ENCODE measurements at regions not wholly inside any gene's neighbourhood (a gene's known extent, or its start where the extent isn't known, plus 50 kb on each side); places are given as distances from the start of the nearest gene placed in this dataset.
"Not testable (repeated sequence)": the region's sequence is repeated elsewhere in the genome, so short reads cannot be mapped to it uniquely, and the experiment has no call there.

- no peak for DNase-seq
Observed at GRCh38 chr15:96472681-96473080, 142.2 kb downstream of the NR2F2 start.

GRCh38 chr15:96473556-96473955 lies 143.1 kb downstream of the NR2F2 start:
- DNase-seq, result no peak

- no peak for DNase-seq
Observed at GRCh38 chr15:96474231-96474664, 143.7 kb downstream of the NR2F2 start.

GRCh38 chr15:96477227-96477626 lies 146.7 kb downstream of the NR2F2 start:
- DNase-seq, result no peak

GRCh38 chr15:96484412-96484811 lies 153.9 kb downstream of the NR2F2 start:
- DNase-seq, result not testable (repeated sequence)

- DNase-seq, result no peak
Observed at GRCh38 chr15:96484830-96485229, 154.3 kb downstream of the NR2F2 start.

- no peak for DNase-seq
Observed at GRCh38 chr15:96487245-96487644, 156.7 kb downstream of the NR2F2 start.

- not testable (repeated sequence) for DNase-seq
Observed at GRCh38 chr15:96491066-96491699, 160.7 kb downstream of the NR2F2 start.

GRCh38 chr15:96491700-96492644 lies 161.5 kb downstream of the NR2F2 start:
- not testable (repeated sequence) for DNase-seq

- DNase-seq, result no peak
Observed at GRCh38 chr15:96494505-96494904, 164.0 kb downstream of the NR2F2 start.

GRCh38 chr15:96495386-96495785 lies 164.9 kb downstream of the NR2F2 start:
- DNase-seq, result no peak

- DNase-seq, result no peak
Observed at GRCh38 chr15:96497951-96498350, 167.5 kb downstream of the NR2F2 start.

- no peak for DNase-seq
Observed at GRCh38 chr15:96500508-96500907, 170.0 kb downstream of the NR2F2 start.

- DNase-seq, result no peak
Observed at GRCh38 chr15:96501362-96501761, 170.9 kb downstream of the NR2F2 start.

GRCh38 chr15:96502196-96502595 lies 171.7 kb downstream of the NR2F2 start:
- no peak for DNase-seq

- DNase-seq, result no peak
Observed at GRCh38 chr15:96503276-96503675, 172.8 kb downstream of the NR2F2 start.

- DNase-seq, result no peak
Observed at GRCh38 chr15:96504371-96504770, 173.9 kb downstream of the NR2F2 start.

GRCh38 chr15:96505014-96505413 lies 174.5 kb downstream of the NR2F2 start:
- DNase-seq, result no peak

GRCh38 chr15:96514607-96515285 lies 184.2 kb downstream of the NR2F2 start:
- DNase-seq, result no peak

- no peak for DNase-seq
Observed at GRCh38 chr15:96515371-96515770, 184.9 kb downstream of the NR2F2 start.

- no peak for DNase-seq
Observed at GRCh38 chr15:96521386-96521785, 190.9 kb downstream of the NR2F2 start.

- DNase-seq, result no peak
Observed at GRCh38 chr15:96524676-96525417, 194.3 kb downstream of the NR2F2 start.

GRCh38 chr15:96535148-96535547 lies 204.6 kb downstream of the NR2F2 start:
- DNase-seq, result no peak
